Right atrium auricular region (tissue), 2 donors: ENCODE measurements at regions not wholly inside any gene's neighbourhood (a gene's known extent, or its start where the extent isn't known, plus 50 kb on each side); places are given as distances from the start of the nearest gene placed in this dataset.

Source experiments
- DNase-seq: peaks from one replicate; pipeline ENCODE4 v3.0.0-alpha.2; 2019; ENCODE audit warnings: low spot score
- H3K27ac ChIP-seq, 2 donors: fragments of 200-600 bp; sonication (generic); 1 replicate in 1 of 2; 2 replicates in 1 of 2; pipeline ENCODE4 v1.5.1; 2016 to 2019
- H3K27me3 ChIP-seq, 2 donors: fragments of 200-600 bp; sonication (generic); one replicate each; pipeline versions ENCODE4 v1.5.1 to v1.6.0; 2017 to 2019
- H3K36me3 ChIP-seq: fragments of 200-600 bp; sonication (generic); one replicate; pipeline ENCODE4 v1.5.1; 2016
- H3K4me1 ChIP-seq, 2 donors: fragments of 200-600 bp; sonication (generic); one replicate each; pipeline versions ENCODE4 v1.5.1 to v1.6.0; 2017 to 2019
- H3K4me3 ChIP-seq, 2 donors: fragments of 200-600 bp; sonication (generic); 1 replicate in 1 of 2; 2 replicates in 1 of 2; pipeline ENCODE4 v1.5.1; 2017 to 2019; ENCODE audit warnings: mild to moderate bottlenecking in 1 of 2, moderate library complexity in 1 of 2
- H3K9me3 ChIP-seq, 2 donors: fragments of 200-600 bp; sonication (generic); one replicate each; pipeline ENCODE4 v1.5.1; 2019
- TF ChIP-seq, protein P1 (sequence below), 2 donors: fragments of 200-600 bp; sonication (generic); IDR thresholded peaks; one replicate each; pipeline ENCODE4 v1.5.1; 2019; ENCODE audit warnings: antibody characterized with exemption in 2 of 2

- TF ChIP-seq, protein P1, sequence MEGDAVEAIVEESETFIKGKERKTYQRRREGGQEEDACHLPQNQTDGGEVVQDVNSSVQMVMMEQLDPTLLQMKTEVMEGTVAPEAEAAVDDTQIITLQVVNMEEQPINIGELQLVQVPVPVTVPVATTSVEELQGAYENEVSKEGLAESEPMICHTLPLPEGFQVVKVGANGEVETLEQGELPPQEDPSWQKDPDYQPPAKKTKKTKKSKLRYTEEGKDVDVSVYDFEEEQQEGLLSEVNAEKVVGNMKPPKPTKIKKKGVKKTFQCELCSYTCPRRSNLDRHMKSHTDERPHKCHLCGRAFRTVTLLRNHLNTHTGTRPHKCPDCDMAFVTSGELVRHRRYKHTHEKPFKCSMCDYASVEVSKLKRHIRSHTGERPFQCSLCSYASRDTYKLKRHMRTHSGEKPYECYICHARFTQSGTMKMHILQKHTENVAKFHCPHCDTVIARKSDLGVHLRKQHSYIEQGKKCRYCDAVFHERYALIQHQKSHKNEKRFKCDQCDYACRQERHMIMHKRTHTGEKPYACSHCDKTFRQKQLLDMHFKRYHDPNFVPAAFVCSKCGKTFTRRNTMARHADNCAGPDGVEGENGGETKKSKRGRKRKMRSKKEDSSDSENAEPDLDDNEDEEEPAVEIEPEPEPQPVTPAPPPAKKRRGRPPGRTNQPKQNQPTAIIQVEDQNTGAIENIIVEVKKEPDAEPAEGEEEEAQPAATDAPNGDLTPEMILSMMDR (IDR thresholded peaks at IDR 0.05) = no peak
- H3K4me3 ChIP-seq = no peak overlapping the region
- H3K36me3 ChIP-seq = no peaks in the 10 kb centered on the region
- H3K27ac ChIP-seq = peak overlapping the region in 1 of 2 donors; percentile 58
- H3K4me1 ChIP-seq = peaks cover 0 to 30% of the 10 kb centered on the region in 2 donors
- no peaks in the 10 kb centered on the region for H3K27me3 ChIP-seq
- no peak for DNase-seq
- H3K9me3 ChIP-seq = no peaks in the 10 kb centered on the region
Observed at GRCh38 chr3:186427627-186428281, 65.7 kb upstream of the DGKG start.

DNA sequence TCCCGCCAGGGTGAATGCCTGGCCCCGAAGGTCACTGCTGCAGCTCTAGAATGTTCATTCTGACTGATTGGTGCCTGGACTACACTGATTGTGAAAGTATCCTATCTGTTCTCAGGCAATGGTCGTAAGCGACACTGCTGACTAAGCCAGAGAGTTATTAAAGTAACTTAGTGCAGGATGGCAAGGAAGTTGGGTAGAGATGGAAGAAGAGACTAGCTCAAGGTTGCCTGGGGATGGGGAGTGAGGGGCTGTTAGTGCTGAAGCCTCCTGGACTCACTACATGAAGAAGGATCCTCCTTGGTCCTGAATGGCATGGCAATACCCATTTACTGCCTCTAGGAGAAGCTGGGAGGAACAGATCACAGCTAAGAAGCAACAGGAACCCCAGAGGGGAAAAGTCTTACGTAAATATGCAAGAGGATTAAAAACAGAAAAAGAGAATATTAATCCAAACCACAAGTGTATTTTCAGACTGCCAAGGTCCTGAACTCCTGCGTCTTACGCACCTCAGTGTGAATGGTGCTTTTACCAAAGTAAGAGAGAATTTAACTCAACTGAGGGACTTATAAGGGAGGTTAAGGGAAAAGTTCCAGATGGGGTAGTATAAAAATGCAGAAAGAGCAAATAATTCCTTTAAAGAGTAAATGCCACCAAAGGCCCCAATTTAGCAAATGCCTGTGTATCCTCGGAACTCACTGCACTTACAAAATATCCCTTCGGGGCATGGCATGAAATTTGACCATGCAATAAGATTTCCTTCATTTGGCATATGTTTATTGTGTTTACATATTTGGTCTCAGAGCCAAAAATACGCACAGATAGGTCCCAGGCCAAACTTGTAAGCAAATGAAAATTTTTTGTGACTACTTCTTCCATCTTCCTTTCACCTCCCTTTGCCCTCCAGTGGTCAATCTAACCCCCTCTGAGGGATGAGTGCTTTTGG lies 64.0 kb upstream of the DGKG start:
- Histone ChIP-seq H3K36me3 (no peaks in the 10 kb centered on the region), H3K4me3 (no peak overlapping the region), H3K4me1 (peaks cover 0 to 30% of the 10 kb centered on the region in 2 donors), H3K9me3 (no peaks in the 10 kb centered on the region), H3K27ac (no peak overlapping the region), H3K27me3 (no peaks in the 10 kb centered on the region)
- DNase-seq = no peak
- TF ChIP-seq, protein P1 (IDR thresholded peaks at IDR 0.05) = peak in 1 of 2 donors; percentile 37

GRCh38 chr3:186421946-186422345 lies 59.9 kb upstream of the DGKG start:
- TF ChIP-seq, protein P1 (IDR thresholded peaks at IDR 0.05) = no peak
- no peak for DNase-seq

DNA sequence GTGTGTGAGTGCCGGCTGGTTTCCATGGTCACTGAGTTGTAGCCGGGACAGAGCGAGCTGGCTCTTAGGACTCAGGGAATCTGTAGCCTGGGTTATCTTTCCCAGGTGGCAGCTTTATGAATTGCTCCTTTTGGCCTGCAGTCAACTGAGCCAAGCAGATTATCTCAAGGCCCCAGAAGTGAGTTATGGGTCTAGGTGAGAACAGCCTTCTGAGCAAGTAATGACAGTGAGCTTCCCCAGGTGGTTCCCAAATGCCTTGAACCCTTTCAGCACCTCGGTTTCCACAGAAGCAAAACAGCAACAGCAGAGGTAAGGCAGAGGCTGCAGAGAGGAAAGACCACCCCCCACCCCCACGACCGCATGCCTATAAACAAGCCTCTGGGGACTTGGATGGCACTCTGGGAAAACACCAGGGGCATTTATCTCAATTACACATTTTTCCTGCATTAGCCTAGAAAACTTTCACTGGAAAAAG lies 56.7 kb upstream of the DGKG start:
- Histone ChIP-seq H3K36me3 (no peaks in the 10 kb centered on the region), H3K4me3 (no peak overlapping the region), H3K27ac (no peak overlapping the region), H3K4me1 (peaks cover 0 to 10% of the 10 kb centered on the region in 2 donors), H3K9me3 (no peaks in the 10 kb centered on the region), H3K27me3 (no peaks in the 10 kb centered on the region)
- no peak for DNase-seq
- TF ChIP-seq, protein P1 (IDR thresholded peaks at IDR 0.05) = no peak

More at GRCh38 chr3:186421946-186422345, 59.9 kb upstream of the DGKG start:
- peaks cover 0 to 20% of the 10 kb centered on the region in 2 donors for H3K4me1 ChIP-seq
- H3K27me3 ChIP-seq = no peaks in the 10 kb centered on the region
- H3K4me3 ChIP-seq = no peak overlapping the region
- no peak overlapping the region for H3K27ac ChIP-seq
- H3K9me3 ChIP-seq = no peaks in the 10 kb centered on the region
- no peaks in the 10 kb centered on the region for H3K36me3 ChIP-seq

DNA sequence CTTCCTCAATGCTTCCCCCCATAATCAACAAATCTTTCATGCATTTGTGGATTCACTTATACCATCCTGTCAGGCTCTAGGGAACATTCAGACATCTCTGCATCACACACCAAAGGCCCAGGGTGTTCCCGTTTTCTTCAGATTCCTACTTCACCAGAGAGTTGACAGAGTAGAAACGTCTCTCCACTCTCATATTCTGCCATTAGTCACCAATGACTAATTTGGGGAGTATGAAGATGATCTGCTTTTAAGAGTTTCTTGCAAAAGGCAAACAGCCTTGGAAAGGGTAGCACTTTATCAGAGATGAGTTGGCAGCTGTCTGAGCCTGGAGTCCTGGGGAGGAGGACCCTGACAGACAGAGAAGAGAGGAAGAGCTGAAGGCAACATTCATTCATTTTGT lies 55.8 kb upstream of the DGKG start:
- TF ChIP-seq, protein P1 (IDR thresholded peaks at IDR 0.05) = no peak
- Histone ChIP-seq H3K27me3 (no peaks in the 10 kb centered on the region), H3K36me3 (no peaks in the 10 kb centered on the region), H3K27ac (no peak overlapping the region), H3K9me3 (no peaks in the 10 kb centered on the region), H3K4me1 (peaks cover 0 to 19% of the 10 kb centered on the region in 2 donors), H3K4me3 (no peak overlapping the region)
- DNase-seq = no peak
